Loucy (cell line): ENCODE measurements at regions not wholly inside any gene's neighbourhood (a gene's known extent, or its start where the extent isn't known, plus 50 kb on each side); places are given as distances from the start of the nearest gene placed in this dataset.

Source experiments
- H2AFZ ChIP-seq: fragments of 200-600 bp; sonication (generic); 2 replicates; pipeline ENCODE4 v1.6.0; 2016; ENCODE audit warnings: antibody characterized with exemption, mild to moderate bottlenecking, low read length, moderate library complexity
- H3F3A ChIP-seq: fragments of 200-600 bp; 2 replicates; pipeline ENCODE4 v1.6.0; 2016; ENCODE audit warnings: antibody characterized with exemption, low read depth, mild to moderate bottlenecking
- H3K27me3 ChIP-seq: fragments of 200-600 bp; sonication (generic); 2 replicates; pipeline ENCODE4 v1.6.1; 2014; ENCODE audit warnings: low read length, mild to moderate bottlenecking; ENCODE audit not compliant: insufficient read depth, poor library complexity, severe bottlenecking
- H3K36me3 ChIP-seq: fragments of 200-600 bp; sonication (generic); 2 replicates; pipeline ENCODE4 v1.6.1; 2016; ENCODE audit warnings: low read length; ENCODE audit not compliant: insufficient read depth
- H3K4me1 ChIP-seq: fragments of 200-600 bp; sonication (generic); 2 replicates; pipeline ENCODE4 v1.5.1; 2014; ENCODE audit warnings: low read length, mild to moderate bottlenecking; ENCODE audit not compliant: insufficient read depth, poor library complexity, severe bottlenecking
- H3K4me2 ChIP-seq: fragments of 200-600 bp; sonication (generic); 2 replicates; pipeline ENCODE4 v1.6.0; 2014; ENCODE audit warnings: antibody characterized with exemption, low read length, low read depth, mild to moderate bottlenecking; ENCODE audit not compliant: poor library complexity, severe bottlenecking
- H3K4me3 ChIP-seq: fragments of 200-600 bp; sonication (generic); 2 replicates; pipeline ENCODE4 v1.5.1; 2014; ENCODE audit warnings: low read length, mild to moderate bottlenecking, mixed read lengths; ENCODE audit not compliant: poor library complexity, severe bottlenecking
- H3K79me2 ChIP-seq: fragments of 200-600 bp; sonication (generic); 2 replicates; pipeline ENCODE4 v1.6.1; 2014; ENCODE audit warnings: low read length; ENCODE audit not compliant: insufficient read depth
- H3K9ac ChIP-seq: fragments of 200-600 bp; sonication (generic); 2 replicates; pipeline ENCODE4 v1.6.0; 2014; ENCODE audit warnings: mild to moderate bottlenecking, low read depth, low read length, moderate library complexity; ENCODE audit not compliant: poor library complexity, severe bottlenecking
- H3K9me2 ChIP-seq: fragments of 200-600 bp; sonication (generic); replicated peaks from 2 replicates; pipeline ENCODE4 v1.6.1; 2016; ENCODE audit warnings: low read depth, low read length, mixed read lengths
- H3K9me3 ChIP-seq: fragments of 200-600 bp; sonication (generic); 2 replicates; pipeline ENCODE4 v1.6.1; 2014; ENCODE audit warnings: mild to moderate bottlenecking, antibody characterized with exemption, low read length, low read depth; ENCODE audit not compliant: insufficient read depth
- H4K20me1 ChIP-seq: fragments of 200-600 bp; sonication (generic); 2 replicates; pipeline ENCODE4 v1.6.0; 2014; ENCODE audit warnings: antibody characterized with exemption, low read length, mild to moderate bottlenecking; ENCODE audit not compliant: insufficient read depth, poor library complexity, severe bottlenecking
- CTCF ChIP-seq: fragments of 200-600 bp; sonication (generic); conservative IDR thresholded peaks from 2 replicates; pipeline ENCODE4 v1.5.1; 2014; ENCODE audit warnings: mild to moderate bottlenecking, antibody characterized with exemption, low read length
- EZH2phosphoT487 ChIP-seq: fragments of 200-600 bp; IDR thresholded peaks from 2 replicates; pipeline ENCODE4 v1.6.1; 2018; ENCODE audit warnings: antibody characterized with exemption, mild to moderate bottlenecking, moderate library complexity, borderline replicate concordance

DNA sequence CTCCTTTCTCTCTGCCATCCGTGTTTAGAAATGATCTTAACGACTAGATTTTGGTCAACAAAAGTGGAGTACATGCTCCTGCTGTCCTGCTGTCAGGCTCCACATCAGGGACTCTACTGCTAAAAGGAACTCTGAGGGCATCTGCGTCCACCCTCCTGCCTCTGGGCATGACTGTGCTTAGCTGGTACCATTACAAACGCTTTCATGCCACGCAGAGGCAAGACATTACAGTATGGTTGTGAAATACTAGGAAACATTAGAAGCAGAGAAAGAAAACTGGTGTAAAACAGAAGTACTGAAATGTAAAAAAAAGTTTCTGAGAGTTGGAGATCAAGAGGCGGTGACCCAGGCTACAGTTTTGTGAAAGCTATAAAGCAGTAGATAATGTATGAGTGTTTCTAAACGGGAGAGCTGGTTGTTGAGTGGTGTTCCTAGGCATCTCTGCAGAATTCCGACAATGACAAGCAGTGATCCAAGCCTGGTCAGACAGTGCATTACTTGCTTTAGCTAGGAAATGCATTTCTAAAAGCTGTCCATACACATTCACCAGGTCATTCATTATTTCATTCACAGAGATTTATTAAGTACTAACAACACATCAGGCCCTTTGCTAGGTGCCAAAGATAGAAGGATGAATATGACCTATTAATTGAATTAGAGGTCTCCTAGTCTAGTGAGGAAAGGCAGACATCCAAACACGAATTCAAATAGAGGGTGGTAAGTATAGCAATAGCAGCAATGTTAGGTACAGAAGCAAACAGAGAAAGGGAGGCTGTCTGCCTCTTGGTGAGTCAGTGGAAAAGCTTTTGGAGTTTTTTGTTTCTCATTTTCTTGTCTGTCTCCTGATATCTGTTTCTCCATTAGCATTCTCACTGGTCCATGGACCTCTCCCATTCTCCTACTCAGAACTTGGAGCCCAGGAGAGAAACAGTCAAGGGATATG is 401.9 kb downstream of the LMO4 start:
- H3K4me3 ChIP-seq = no peak overlapping the region
- no peaks in the 10 kb centered on the region for H4K20me1 ChIP-seq
- H3K4me2 ChIP-seq = no peak overlapping the region
- TF ChIP-seq CTCF = no peak
- no peak overlapping the region for H3K9ac ChIP-seq
- no peak overlapping the region for H2AFZ ChIP-seq
- H3K79me2 ChIP-seq = no peaks in the 10 kb centered on the region
- H3K4me1 ChIP-seq = peaks cover 4% of the 10 kb centered on the region
- H3K9me2 ChIP-seq = no peaks in the 10 kb centered on the region
- no peaks in the 10 kb centered on the region for H3K27me3 ChIP-seq
- H3F3A ChIP-seq = no peaks in the 10 kb centered on the region
- H3K9me3 ChIP-seq = no peaks in the 10 kb centered on the region
- H3K36me3 ChIP-seq = no peaks in the 10 kb centered on the region

DNA sequence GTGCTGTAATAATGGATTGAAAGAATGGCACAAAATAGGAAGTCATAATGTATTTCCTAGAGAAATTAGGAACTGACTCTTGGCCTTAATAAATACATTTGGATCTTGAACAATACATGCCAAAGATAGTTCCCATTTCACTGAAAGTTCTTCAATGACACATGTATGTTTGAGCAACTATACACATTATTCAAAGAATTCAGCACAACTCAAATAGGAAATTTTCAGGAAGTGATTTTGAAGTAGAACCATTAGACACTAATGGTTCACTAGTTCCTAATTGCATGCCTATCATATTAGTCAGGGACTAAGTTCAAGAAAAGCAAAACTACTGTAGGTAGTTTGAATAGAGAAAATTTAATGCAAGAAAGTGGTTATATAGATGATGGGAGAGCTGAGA is 404.7 kb downstream of the LMO4 start:
- Histone ChIP-seq H3K4me2 (no peak overlapping the region), H3K9me2 (no peaks in the 10 kb centered on the region), H3K36me3 (no peaks in the 10 kb centered on the region), H2AFZ (no peak overlapping the region), H3K4me3 (no peak overlapping the region), H4K20me1 (no peaks in the 10 kb centered on the region), H3K9me3 (no peaks in the 10 kb centered on the region), H3K27me3 (no peaks in the 10 kb centered on the region), H3K4me1 (peaks cover 11% of the 10 kb centered on the region), H3F3A (no peaks in the 10 kb centered on the region), H3K9ac (no peak overlapping the region), H3K79me2 (no peaks in the 10 kb centered on the region)
- no peak for TF ChIP-seq EZH2phosphoT487
- no peak for TF ChIP-seq CTCF

GRCh38 chr1:87735750-87736149 is 407.1 kb downstream of the LMO4 start:
- Histone ChIP-seq H3K36me3 (no peaks in the 10 kb centered on the region), H3K4me3 (no peak overlapping the region), H3K4me1 (peaks cover 11% of the 10 kb centered on the region), H3K9me2 (no peaks in the 10 kb centered on the region), H3K4me2 (peak overlapping the region; percentile 22), H3K79me2 (no peaks in the 10 kb centered on the region), H3F3A (no peaks in the 10 kb centered on the region), H3K27me3 (no peaks in the 10 kb centered on the region), H3K9ac (no peak overlapping the region), H3K9me3 (no peaks in the 10 kb centered on the region), H2AFZ (peak overlapping the region; percentile 3; the same call in 1 of the 2 replicates), H4K20me1 (no peaks in the 10 kb centered on the region)
- TF ChIP-seq CTCF = no peak
- no peak for TF ChIP-seq EZH2phosphoT487
